Upper lobe of left lung (tissue), 4 donors: ENCODE measurements at regions not wholly inside any gene's neighbourhood (a gene's known extent, or its start where the extent isn't known, plus 50 kb on each side); places are given as distances from the start of the nearest gene placed in this dataset.

Source experiments
- CTCF ChIP-seq, 6 experiments: fragments of 450-650 bp in 4 of 6; fragments of 200-600 bp in 2 of 6; sonication (generic) in 2 of 6; IDR thresholded peaks; one replicate each; pipeline ENCODE4 v1.5.1; 2016 to 2019; ENCODE audit warnings: antibody characterized with exemption in 6 of 6
- POLR2A ChIP-seq, 4 donors: fragments of 450-650 bp; IDR thresholded peaks; one replicate each; pipeline ENCODE4 v1.5.1; 2016 to 2017; ENCODE audit warnings: antibody characterized with exemption in 4 of 4, mild to moderate bottlenecking in 2 of 4
- POLR2AphosphoS5 ChIP-seq, 2 donors: sonication (generic); formaldehyde crosslinking; IDR thresholded peaks; one replicate each; pipeline ENCODE4 v1.5.1; 2017; ENCODE audit warnings: antibody characterized with exemption in 2 of 2

GRCh38 chr20:41837669-41838224, 219.6 kb upstream of the CHD6 start:
- TF ChIP-seq POLR2AphosphoS5 (IDR thresholded peaks at IDR 0.05) (no peak), CTCF (IDR thresholded peaks at IDR 0.05) (no peak), POLR2A (IDR thresholded peaks at IDR 0.05) (no peak)
